A673 (cell line): ENCODE measurements at regions not wholly inside any gene's neighbourhood (a gene's known extent, or its start where the extent isn't known, plus 50 kb on each side); places are given as distances from the start of the nearest gene placed in this dataset.

Experiments used
- CTCF ChIP-seq: fragments of 300-800, 200-600 bp; sonication (generic); conservative IDR thresholded peaks from 2 replicates; pipeline ENCODE4 v1.5.1; 2017; ENCODE audit warnings: low read depth, mild to moderate bottlenecking, antibody characterized with exemption, low read length, moderate library complexity, mixed read lengths
- EZH2 ChIP-seq: fragments of 200-600 bp; sonication (generic); IDR thresholded peaks from 2 replicates; pipeline ENCODE4 v1.6.1; 2017; ENCODE audit warnings: borderline replicate concordance, low read depth, mild to moderate bottlenecking, mixed read lengths, antibody characterized with exemption, low read length; ENCODE audit not compliant: poor library complexity, severe bottlenecking

DNA sequence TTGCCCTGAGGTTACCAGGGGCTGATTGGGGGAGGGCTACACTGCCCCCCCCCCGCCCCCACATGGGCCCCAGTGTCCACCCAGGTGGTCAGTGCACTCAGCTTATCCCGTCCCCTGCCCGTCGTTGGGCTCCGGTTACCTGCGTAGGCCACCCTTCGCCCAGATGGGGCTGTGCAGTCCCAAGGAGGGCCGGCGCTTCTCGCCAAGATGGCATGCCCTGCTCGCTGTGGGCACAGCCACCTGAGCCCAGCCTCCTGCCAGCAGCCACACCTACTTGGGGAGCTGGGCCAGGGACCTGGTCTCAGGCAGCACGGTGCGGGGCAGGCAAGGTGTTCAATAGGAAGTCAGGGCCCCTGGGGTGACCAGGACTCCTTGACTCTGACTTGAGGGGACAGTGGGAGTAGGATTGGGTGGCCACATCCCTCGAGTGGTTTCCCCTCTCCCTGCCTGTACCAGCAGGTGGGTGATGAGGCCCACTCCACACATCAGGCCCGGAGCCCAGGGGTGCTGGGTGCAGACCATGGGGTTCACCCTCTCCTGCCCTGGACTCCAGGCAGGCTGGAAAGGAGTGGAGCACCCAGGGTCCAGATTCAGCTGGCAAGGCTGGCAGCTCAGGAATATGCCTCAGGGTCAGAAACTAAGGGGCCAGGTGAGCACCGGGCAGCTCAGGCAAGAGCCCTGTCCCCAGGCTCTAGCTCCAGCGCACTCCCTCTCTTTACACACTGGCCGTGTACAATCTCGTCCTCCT, 170.3 kb downstream of the GLI2 start:
- TF ChIP-seq CTCF (no peak), EZH2 (no peak)
